GM21619 (cell line): ENCODE measurements at regions not wholly inside any gene's neighbourhood (a gene's known extent, or its start where the extent isn't known, plus 50 kb on each side); places are given as distances from the start of the nearest gene placed in this dataset.
"Not testable (repeated sequence)": the region's sequence is repeated elsewhere in the genome, so short reads cannot be mapped to it uniquely, and the experiment has no call there.

Experiments used
- ATAC-seq: cut with Tn5 transposase; IDR thresholded peaks from one replicate; pipeline ENCODE4 v1.9.1; 2021; ENCODE audit not compliant: unreplicated experiment

DNA sequence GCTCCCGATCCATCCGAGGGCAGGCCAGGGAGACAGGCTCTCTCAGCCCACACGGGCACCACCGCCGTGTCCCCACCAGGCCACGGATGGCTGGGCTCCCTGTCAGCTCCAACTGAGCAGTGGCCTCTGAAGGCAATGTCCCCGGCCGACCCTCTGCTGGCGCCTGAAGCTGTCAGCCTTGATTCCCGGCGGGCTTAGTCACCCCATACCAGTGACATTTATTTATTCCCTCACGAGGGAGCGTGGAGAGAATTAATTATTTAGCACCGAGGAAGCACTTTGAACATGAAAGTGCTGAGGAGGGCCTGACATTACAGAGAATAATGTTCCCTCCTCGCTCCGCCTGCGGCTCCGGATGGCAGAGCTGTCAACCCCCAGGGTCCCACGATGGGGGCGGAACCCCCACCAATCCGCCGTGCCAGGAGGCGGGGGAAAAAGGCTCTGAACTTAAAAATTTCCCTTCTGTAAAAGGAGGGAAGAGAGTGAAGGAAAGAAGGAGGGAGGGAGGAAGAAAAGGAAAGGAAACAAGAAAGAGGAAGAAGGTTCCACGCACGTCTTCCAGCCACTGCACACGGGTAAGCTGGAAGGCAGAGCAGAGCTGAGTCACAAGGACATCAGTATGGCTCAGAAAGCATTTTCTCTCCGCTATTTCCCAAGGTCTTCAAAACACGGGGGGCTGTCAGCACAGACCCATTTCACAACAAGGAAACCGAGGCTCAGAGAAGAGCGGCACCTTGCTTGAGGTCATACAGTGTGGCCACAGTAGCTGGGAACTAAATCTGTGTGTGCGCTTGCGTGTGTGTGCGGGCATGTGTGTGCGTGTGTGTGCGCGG lies 108.7 kb upstream of the NCOR2 start:
- ATAC-seq = no peak

DNA sequence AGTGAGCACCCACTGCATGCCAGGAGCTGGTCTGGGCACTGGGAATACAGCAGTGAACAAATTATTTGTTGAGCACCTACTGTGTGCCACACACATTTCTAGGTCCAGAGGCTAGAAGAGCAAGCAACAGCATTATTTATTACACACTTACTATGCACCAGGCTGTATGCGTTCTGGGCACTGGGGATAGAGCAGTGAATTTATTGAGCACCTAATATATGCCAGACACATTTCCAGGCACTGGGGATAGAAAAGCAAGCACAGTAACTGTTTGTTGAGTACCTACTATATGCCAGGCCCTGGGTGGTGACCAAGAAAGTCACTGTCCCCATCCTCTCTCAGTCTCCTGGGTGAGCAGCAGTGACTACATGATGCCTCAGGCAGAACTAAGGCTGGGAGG lies 107.5 kb upstream of the NCOR2 start:
- no peak for ATAC-seq

DNA sequence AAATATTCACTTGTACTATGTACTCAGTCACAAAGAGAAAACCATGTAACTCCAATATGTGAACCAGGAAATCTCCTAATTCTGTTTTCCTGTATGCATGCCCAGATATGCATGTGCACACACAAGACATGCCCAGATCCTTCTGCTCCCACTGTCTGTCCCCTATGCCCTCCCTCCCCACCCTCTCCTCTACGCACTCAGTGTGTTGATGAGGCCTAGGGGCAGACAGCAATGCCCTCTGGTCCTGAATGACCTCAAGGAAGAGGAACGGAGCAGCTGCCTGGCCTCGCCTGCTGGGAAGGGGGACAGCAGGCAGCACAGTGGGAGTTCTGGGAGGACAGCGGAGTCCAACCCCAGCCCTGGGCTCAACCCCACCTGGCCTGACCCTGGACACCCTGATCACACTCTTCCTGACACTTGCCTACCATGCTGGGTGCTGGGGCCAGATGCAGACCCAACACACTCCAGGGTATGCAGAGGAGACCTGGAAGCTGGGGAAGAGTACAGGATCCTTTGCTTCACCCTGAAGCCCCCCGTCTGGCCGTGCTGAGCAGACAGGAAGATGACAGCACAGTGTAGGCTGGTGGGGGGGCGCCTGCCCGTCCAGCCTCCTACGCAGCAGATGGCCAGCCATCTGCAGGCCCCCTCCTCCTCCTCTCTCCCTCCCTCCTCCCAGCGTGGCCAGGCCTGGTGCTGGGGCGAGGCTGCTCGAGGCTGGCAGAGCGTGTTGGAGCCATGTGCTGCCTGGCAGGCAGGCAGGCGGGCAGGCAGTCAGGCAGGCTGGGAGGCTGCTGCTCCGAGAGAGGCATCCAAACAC lies 106.6 kb upstream of the NCOR2 start:
- ATAC-seq = no peak

- not testable (repeated sequence) for ATAC-seq
Measured at GRCh38 chr12:124669271-124669721, 101.9 kb upstream of the NCOR2 start.

- no peak for ATAC-seq
Measured at GRCh38 chr12:124668602-124669001, 101.2 kb upstream of the NCOR2 start.

- ATAC-seq = no peak
Measured at GRCh38 chr12:124667506-124668326, 100.3 kb upstream of the NCOR2 start.

DNA sequence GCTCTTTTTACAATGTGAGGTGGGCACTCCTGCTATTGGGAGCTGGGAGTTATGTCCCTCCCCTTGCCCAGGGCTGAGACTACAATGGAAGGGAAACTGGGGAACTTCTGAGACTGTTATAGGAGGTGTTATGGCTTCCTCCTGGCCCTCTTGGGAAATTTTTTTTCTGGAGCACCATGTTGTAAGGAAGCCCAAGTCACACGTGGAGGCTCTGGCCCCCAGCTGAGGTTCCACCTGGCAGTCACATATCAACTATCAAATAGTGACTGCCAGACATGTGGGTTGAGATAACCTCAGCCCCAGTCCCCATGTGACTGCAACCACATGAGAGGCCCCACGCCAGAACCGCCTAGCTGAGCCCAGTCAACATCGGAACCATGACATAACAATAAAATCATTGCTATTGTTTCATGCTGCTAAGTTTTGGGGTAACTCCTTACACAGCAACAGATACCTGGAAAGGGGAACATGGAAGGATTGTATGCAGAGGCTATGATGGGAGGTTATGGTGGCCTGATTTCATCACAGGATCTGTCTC lies 99.4 kb upstream of the NCOR2 start:
- no peak for ATAC-seq

- ATAC-seq = no peak
Measured at GRCh38 chr12:124665511-124665910, 98.1 kb upstream of the NCOR2 start.

DNA sequence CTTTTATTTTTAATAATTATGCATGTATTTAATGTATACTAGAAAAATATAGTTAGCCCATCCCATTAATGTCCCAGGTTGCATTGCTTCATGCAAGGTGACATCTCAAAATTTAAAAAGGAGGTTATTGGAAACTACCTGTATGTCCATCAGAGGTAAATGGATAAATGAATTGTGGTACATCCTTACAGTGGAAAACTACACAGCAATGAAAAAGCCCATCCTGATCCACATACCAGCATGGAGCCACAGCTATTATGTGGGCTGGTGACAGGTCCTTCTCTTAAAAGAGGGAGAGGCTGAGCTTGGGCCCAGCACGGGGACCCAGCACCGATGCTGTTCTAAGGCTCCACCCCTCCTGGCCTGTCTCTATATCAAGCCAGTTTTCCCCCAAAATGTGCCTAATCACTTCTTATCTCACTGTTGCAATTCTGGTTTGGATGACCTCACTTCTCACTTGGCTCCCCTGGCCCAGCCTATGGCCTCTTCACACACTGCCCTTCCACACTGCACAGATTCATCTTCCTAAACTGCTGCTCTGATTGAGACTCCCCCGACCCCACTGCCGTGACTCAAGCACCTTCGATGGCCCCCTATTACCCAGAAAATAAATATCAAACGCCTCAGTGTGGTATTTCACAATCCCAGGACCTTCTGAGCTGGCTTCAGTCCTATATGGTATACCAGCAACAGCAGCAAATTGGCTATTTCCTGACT lies 97.1 kb upstream of the NCOR2 start:
- ATAC-seq = no peak

GRCh38 chr12:124663771-124664366 lies 96.5 kb upstream of the NCOR2 start:
- ATAC-seq = no peak

GRCh38 chr12:124663206-124663605 lies 95.8 kb upstream of the NCOR2 start:
- no peak for ATAC-seq

- no peak for ATAC-seq
Measured at GRCh38 chr12:124661341-124661740, 93.9 kb upstream of the NCOR2 start.

DNA sequence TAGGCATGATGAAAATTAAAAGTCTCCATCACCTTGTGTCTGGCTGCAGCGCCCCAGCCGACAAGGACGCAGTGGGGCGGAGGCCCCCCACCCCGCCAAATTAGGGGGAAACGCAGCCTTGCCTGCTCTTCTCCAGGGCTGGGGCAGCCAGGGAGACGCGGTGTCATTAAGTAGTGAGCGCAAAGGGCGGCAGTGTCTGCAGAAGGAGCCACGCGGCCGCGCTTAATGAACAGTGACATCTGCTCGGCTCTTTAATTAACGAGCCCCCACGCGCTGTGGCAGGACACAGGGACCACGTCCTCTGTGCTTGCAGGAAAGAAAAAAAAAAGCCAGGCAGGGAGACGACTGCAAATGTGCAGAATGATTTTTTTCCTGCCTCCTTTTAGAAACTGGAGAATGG lies 93.4 kb upstream of the NCOR2 start:
- ATAC-seq = no peak

DNA sequence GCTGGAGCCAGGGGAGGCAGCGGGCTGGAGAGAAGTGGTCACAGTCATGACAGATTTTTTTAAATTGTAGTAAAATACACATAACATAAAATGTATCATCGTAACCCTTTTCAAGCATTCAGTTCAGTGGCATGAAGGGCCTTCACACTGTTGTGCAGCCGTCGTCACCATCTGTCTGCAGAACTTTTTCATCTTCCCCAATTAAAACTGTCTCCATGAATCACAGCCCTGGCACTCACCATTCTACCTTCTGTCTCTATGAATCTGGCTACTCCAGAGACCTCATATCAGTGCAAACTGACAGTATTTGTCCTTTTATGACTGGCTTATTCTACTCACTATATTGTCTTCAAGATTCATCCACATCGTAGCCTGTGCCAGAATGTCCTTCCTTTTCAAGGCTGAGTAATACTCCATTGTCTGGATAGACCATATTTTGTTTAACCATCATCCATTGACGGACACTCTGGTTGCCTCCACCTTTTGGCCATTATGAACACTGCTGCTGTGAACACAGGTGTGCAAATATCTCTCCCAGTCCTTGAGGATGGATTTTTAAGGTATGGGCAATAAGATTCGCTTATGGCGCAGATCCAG lies 91.5 kb upstream of the NCOR2 start:
- ATAC-seq = no peak

GRCh38 chr12:124658302-124658701 lies 90.9 kb upstream of the NCOR2 start:
- ATAC-seq = no peak

- ATAC-seq = no peak
Measured at GRCh38 chr12:124656947-124657434, 89.6 kb upstream of the NCOR2 start.

GRCh38 chr12:124655698-124656516 lies 88.5 kb upstream of the NCOR2 start:
- ATAC-seq = no peak

DNA sequence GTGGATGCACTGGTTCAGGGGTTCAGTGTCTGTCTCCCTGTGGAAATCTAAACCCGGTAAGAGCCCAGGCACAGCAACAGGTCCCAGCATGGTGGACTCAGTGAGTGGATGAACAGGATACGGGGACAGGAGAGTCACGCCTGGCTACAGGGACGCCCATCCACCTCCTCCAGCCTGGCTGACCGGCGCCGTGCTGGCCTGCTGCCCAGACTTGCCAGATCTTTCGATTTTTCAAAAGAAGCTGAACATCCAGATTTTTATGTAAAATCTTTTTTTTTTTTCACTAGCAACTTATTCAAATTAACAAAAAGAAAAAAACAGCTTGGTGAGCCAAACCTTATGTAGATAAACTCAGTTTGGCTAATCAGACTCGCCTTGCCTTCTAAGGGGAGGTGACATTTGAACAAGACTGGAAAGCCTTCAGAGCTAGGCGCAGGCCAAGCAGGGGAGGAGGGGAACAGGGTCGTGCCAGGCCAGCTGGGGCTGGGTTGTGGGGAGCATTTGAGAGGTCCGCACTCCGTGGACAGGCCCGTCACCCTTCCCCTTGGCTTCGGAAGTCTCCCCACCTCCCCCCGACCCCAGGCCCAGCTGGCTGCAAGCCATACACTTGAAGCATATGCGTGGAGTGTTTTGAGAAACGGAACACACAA lies 87.8 kb upstream of the NCOR2 start:
- no peak for ATAC-seq
